GM23338 (cell line): ENCODE measurements at regions not wholly inside any gene's neighbourhood (a gene's known extent, or its start where the extent isn't known, plus 50 kb on each side); places are given as distances from the start of the nearest gene placed in this dataset.

Experiments
- CREB1 ChIP-seq: fragments of 250-450 bp; sonication (Bioruptor Pico); IDR thresholded peaks from 2 replicates; pipeline ENCODE4 v1.5.0; 2020; ENCODE audit warnings: low read depth, mild to moderate bottlenecking, moderate library complexity
- EZH2 ChIP-seq: fragments of 200-600 bp; sonication (generic); IDR thresholded peaks from one replicate; pipeline ENCODE4 v1.8.0; 2017; ENCODE audit warnings: antibody characterized with exemption, mild to moderate bottlenecking, low read depth; ENCODE audit not compliant: unreplicated experiment
- EZH2phosphoT487 ChIP-seq: fragments of 200-600 bp; sonication (generic); IDR thresholded peaks from one replicate; pipeline ENCODE4 v1.8.1; 2018; ENCODE audit warnings: antibody characterized with exemption; ENCODE audit not compliant: unreplicated experiment
- JUNB ChIP-seq: IDR thresholded peaks from one replicate; pipeline ENCODE4 v1.6.1; 2016; ENCODE audit warnings: antibody characterized with exemption; ENCODE audit not compliant: unreplicated experiment
- NANOG ChIP-seq: IDR thresholded peaks from 2 replicates; pipeline ENCODE4 v1.6.1; 2016; ENCODE audit warnings: antibody characterized with exemption, borderline replicate concordance
- POLR2AphosphoS5 ChIP-seq: IDR thresholded peaks from 2 replicates; pipeline ENCODE4 v1.6.1; 2016; ENCODE audit warnings: antibody characterized with exemption, low read depth
- STAT1 ChIP-seq: IDR thresholded peaks from one replicate; pipeline ENCODE4 v1.6.1; 2016; ENCODE audit warnings: antibody characterized with exemption; ENCODE audit not compliant: unreplicated experiment
- ZNF114 ChIP-seq: fragments of 250-450 bp; sonication (Bioruptor Pico); IDR thresholded peaks from 2 replicates; pipeline ENCODE4 v1.5.0; 2020; ENCODE audit warnings: mild to moderate bottlenecking, moderate library complexity
- ZNF331 ChIP-seq: fragments of 250-450 bp; sonication (Bioruptor Pico); IDR thresholded peaks from 2 replicates; pipeline ENCODE4 v1.5.0; 2020; ENCODE audit warnings: low read depth, mild to moderate bottlenecking, moderate library complexity
- TF ChIP-seq, protein P1 (sequence below), 2 experiments: fragments of 200-600 bp in 1 of 2; sonication (generic) in 1 of 2; conservative IDR thresholded peaks; 2 replicates each; pipeline versions ENCODE4 v1.5.1 to v1.6.1; 2016 to 2017; ENCODE audit warnings: antibody characterized with exemption in 2 of 2, low read depth in 2 of 2, mild to moderate bottlenecking in 2 of 2, moderate library complexity in 1 of 2
- TF ChIP-seq, protein P2 (sequence below): IDR thresholded peaks from one replicate; pipeline ENCODE4 v1.6.1; 2018; ENCODE audit warnings: antibody characterized with exemption; ENCODE audit not compliant: unreplicated experiment

DNA sequence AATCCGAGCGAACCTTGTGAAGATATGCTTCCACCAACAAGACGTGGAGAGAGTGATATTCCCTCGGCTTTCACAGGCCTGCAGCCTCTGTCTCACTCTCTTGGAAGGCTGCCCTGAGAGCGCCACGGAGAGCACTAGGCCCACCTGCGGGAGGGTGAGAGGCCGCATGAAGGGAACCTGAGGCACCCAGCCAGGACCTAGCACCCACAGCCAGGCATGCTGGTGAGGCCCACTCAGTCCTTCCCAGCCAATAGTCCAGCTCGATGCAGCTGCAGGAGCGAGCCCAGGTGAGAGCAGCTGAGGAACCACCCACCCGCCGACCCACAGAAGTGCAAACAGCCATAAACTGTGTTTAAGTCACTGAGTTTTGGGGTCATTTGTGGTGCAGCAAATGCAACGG lies 227.2 kb downstream of the QKI start:
- TF ChIP-seq, protein P1, sequence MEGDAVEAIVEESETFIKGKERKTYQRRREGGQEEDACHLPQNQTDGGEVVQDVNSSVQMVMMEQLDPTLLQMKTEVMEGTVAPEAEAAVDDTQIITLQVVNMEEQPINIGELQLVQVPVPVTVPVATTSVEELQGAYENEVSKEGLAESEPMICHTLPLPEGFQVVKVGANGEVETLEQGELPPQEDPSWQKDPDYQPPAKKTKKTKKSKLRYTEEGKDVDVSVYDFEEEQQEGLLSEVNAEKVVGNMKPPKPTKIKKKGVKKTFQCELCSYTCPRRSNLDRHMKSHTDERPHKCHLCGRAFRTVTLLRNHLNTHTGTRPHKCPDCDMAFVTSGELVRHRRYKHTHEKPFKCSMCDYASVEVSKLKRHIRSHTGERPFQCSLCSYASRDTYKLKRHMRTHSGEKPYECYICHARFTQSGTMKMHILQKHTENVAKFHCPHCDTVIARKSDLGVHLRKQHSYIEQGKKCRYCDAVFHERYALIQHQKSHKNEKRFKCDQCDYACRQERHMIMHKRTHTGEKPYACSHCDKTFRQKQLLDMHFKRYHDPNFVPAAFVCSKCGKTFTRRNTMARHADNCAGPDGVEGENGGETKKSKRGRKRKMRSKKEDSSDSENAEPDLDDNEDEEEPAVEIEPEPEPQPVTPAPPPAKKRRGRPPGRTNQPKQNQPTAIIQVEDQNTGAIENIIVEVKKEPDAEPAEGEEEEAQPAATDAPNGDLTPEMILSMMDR (conservative IDR thresholded peaks at IDR 0.05; ENCODE audit: low read depth in 2 of 2) = no peak
- TF ChIP-seq POLR2AphosphoS5 (no peak), EZH2phosphoT487 (no peak), STAT1 (no peak), EZH2 (no peak), CREB1 (CRISPR knock-in tag) (no peak), ZNF331 (CRISPR knock-in tag) (no peak), JUNB (no peak), ZNF114 (no peak), NANOG (no peak)
- TF ChIP-seq, protein P2, sequence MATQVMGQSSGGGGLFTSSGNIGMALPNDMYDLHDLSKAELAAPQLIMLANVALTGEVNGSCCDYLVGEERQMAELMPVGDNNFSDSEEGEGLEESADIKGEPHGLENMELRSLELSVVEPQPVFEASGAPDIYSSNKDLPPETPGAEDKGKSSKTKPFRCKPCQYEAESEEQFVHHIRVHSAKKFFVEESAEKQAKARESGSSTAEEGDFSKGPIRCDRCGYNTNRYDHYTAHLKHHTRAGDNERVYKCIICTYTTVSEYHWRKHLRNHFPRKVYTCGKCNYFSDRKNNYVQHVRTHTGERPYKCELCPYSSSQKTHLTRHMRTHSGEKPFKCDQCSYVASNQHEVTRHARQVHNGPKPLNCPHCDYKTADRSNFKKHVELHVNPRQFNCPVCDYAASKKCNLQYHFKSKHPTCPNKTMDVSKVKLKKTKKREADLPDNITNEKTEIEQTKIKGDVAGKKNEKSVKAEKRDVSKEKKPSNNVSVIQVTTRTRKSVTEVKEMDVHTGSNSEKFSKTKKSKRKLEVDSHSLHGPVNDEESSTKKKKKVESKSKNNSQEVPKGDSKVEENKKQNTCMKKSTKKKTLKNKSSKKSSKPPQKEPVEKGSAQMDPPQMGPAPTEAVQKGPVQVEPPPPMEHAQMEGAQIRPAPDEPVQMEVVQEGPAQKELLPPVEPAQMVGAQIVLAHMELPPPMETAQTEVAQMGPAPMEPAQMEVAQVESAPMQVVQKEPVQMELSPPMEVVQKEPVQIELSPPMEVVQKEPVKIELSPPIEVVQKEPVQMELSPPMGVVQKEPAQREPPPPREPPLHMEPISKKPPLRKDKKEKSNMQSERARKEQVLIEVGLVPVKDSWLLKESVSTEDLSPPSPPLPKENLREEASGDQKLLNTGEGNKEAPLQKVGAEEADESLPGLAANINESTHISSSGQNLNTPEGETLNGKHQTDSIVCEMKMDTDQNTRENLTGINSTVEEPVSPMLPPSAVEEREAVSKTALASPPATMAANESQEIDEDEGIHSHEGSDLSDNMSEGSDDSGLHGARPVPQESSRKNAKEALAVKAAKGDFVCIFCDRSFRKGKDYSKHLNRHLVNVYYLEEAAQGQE = no peak
